ENCODE measurements at regions not wholly inside any gene's neighbourhood (a gene's known extent, or its start where the extent isn't known, plus 50 kb on each side); places are given as distances from the start of the nearest gene placed in this dataset.

DNA sequence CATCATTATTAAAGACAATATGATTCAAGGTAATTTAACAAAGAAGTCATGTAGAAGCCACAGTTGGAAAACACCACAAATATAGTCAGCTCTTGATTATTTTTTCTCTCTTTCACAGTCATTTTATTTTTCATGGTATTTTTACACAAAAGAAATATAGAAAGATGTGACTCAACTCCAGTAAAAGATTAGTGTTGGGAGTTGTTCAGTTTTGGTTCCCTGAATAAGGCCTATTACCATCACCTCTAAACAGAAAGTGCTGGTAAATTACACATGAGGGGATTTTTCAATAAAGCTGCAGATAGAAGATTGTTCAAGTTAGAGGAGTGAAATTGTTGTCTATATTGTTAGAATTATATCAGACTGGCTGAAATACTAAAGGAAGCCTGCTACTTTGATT lies 107.0 kb downstream of the DDIT4L start:
- DNase-seq = no peak

DNA sequence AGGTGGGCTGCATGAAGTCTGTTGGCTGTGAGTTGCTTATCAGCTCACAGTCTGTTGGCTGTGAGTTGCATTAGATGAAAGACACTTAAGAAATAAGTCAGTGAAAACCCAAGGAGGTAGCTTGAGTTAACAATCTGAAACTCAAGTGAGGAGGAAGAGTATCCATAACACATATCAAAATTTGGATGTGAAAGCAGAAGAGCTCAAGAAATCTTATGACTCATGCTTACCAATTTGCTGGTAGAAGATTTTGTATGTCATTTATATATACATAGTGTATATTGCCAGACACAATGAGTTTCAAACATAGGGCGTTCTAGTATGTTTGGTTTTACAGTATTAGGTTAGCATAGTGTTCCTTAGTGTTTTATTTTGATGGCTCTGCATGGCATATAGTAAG lies 107.4 kb downstream of the DDIT4L start:
- no peak for DNase-seq

DNA sequence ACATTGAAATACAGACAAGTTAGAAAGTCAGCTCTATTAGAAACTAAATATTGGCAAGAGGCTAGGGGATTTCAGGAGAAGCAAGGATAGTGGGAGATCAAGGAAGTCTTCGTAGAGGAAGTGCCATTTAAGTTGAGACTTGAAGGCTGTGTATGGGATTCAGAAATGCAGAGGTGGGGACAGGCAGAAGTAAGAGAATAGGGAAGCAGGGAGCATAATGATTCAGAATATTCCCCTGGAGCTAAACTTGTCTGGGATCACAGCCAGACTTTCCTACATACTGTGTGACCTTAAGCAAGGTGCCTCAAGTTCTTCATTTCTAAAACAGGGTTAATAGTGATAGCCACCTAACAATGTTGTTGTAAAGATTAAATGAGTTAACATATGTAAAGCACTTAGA lies 108.8 kb downstream of the DDIT4L start:
- no peak for DNase-seq

DNA sequence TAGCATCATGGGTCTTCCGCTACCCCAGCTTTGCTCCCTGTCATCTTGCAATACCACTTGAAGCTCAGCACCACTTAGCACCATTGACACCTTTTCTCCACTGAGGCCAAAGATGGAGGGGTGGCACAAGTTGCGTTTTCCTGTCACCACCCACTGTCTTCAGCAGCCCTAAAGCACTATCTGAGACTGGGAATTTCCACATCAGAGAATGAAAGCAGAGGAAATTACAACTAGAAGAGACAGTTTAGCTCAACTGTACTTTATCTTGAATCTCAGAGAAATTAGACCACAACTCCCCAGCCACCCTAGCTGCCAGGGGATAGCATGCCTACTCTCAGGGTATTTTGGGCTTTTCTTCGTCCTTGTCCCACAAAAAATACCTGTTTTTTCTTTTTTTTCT lies 111.0 kb downstream of the DDIT4L start:
- DNase-seq = no peak

GRCh38 chr4:100076753-100077152 lies 113.5 kb downstream of the DDIT4L start:
- no peak for DNase-seq

- no peak for DNase-seq
These were observed 114.6 kb downstream of the DDIT4L start for GRCh38 chr4:100075486-100076270.

DNA sequence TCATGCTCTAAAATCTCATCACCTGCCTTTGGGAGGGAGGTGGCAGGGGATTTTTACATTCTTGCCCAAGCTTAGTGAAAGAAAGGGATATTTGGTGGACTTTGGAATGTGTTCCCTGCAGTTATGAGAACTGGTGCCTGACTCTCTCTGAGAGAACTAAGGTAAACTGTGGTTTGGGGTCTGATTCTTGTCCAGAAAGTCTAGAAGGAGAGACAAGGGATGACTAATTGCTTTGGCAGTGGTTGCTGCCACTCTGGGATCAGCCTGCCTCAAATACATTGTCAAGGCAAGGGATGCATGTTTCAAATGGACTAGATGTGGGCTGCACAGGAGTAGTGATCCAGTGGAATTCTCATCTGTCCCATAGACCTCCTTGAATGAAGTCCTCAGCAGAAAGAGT lies 115.2 kb downstream of the DDIT4L start:
- no peak for DNase-seq

- DNase-seq = no peak
These were observed 118.8 kb downstream of the DDIT4L start for GRCh38 chr4:100071506-100071905.

DNA sequence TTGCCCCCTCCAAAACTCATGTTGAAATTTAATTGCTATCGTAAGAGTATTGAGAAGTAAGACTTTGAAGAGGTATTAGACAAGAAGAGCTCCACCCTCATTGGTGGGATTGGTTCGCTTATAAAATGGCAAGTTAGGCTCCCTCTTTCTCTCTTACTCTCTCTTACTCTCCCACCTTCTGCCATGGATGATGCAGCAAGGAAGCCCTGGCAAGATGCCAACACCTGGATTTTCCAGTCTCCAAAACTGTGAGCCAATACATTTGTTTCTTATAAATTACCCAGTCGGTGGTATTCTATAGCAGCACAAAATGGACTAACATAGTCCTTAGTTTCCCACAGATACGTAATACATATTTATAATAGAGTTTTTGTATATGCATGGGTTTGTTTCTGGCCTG lies 119.4 kb downstream of the DDIT4L start:
- no peak for DNase-seq

GRCh38 chr4:100069207-100069606 lies 119.1 kb upstream of the H2AZ1 start:
- DNase-seq = no peak

- DNase-seq = no peak
These were observed 117.2 kb upstream of the H2AZ1 start for GRCh38 chr4:100067255-100067654.

DNA sequence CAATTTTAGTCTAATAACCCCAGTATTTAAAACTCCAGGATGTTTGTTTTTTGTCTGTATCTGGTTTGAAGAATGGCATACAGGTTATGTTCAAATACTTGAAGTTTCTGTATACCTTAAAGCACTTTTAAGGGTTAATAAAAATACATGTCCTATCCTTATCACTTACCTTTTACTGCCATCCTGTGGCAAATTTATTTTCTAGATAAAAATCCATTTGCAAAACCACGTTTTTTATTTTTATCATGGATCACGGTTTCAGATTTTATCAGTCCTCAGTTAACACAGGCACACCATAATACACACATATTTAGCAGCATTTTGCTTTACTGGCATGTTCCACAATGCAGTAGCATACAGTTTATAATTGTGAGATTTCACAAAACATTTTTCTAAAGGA lies 113.3 kb upstream of the H2AZ1 start:
- DNase-seq = no peak

DNA sequence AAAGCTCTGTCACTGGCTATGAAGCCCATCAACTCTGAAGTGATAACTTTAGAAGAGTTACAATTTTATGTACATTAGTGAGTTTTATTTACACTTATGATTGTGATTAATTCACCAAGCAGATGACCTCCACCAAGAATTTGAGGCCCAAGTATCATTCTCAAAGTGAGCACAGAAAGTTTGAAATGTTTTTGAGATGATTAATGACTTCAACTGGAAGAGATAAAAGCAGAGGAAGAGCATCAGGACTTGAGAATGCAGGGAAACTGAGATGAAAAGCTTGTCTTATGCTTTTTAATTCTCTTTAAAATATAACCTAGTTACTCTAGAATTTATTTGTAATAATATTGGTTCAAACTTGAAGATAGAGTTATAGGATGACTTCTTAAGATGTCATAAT lies 112.8 kb upstream of the H2AZ1 start:
- no peak for DNase-seq

DNA sequence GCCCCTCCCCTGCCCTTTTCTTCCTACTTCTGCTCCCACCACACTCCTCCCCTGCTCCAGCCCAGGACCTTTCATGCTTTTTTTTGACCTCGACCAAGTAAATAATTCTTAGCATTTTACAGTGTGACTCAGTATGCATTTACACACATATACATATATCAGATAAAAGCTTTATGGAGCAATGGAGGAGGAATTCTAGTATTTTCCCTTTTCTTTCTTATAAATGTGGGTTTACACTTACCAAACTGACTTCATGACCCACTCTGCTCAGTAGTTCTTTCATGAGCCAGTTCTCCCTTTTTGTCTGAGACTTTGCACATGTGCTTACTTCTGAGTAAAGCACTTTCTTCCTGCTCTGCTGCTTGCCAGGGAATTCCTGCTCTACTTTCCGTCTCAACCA lies 111.8 kb upstream of the H2AZ1 start:
- no peak for DNase-seq

DNA sequence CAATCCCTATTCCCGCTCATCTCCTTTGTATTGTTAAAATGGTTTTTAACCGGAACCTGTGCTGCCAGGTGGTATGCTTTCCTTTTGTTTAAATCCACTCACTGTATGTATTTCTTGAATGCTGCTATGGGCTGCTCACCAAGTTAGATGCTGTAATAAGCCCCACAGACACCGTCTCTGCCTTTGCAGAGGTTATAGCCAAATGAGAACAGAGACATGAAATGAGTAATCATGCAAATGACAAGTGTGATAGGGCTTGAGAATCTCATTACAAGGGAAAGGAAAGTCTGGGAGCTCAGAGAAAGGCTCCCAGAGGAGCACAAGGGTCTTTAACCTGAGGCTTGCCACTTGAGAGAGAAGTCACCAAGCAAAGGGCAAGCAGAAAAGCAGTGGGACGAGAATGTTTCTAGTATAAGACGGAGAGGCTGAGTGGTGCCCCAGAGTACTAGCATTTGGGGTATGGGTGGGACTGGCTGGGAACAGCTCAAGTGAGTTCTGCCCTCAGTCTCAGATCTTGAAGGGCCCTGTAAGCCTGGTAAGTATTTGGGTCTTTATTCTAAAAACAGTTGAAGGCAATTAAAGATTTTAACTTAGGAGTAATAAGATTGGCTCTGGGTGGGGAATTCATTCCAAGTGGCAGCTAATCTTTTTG lies 110.8 kb upstream of the H2AZ1 start:
- no peak for DNase-seq

DNA sequence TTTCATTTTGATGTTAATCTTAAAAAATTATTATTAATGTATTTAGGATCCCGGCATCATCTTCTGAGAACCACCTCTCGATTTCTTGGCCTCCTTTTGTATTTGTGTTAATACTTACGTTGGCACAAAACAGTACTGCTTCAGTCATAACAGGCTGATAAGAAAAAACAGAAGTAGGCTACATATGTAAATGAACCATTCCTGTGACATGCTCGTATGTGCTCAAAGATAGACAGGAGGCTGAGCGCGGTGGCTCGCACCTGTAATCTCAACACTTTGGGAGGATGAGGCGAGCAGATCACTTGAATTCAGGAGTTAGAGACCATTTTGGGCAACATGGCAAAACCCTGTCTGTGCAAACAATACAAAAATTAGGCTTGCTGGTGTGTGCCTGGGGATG lies 109.4 kb upstream of the H2AZ1 start:
- no peak for DNase-seq

DNA sequence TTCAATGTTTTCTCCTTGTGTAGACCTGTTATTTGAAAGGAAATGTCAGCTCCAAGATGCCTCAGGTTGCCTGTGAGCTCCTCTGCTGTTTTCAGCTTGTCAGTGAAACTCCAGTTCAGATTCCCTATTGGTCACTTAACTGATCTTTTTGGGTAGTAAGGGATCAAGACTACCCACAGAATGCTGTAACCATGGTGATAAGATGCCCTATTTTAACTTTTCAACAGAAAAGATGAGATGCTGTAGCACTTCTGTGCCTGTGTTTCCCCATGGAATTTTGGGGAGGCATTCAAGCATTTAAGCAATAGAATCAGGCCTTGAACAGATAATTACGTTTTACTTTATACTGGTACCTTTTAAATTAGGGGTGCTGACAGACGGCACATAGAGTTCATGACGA lies 106.6 kb upstream of the H2AZ1 start:
- no peak for DNase-seq

- DNase-seq = no peak
These were observed 104.0 kb upstream of the H2AZ1 start for GRCh38 chr4:100054071-100054470.

- DNase-seq = no peak
These were observed 99.8 kb upstream of the H2AZ1 start for GRCh38 chr4:100049872-100050271.

DNA sequence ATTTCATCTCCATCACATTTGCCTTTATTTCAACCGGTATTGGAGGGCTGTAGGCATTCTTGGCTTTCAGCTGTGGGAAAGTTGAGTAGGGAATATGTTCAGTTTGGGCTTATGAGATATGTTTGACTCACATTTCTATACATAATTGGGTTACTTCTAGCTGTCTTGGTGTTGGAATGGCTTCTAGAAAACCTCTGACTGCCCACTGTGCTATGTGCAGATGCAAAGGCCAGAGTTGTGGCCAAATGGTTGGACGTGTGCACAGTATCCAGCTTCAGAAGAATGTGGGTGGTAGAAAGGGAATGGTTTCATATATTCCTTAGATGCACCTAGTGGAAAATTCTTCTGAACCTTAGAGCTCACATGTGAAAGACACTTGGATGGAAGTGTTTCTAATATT lies 92.6 kb upstream of the H2AZ1 start:
- DNase-seq = no peak

DNA sequence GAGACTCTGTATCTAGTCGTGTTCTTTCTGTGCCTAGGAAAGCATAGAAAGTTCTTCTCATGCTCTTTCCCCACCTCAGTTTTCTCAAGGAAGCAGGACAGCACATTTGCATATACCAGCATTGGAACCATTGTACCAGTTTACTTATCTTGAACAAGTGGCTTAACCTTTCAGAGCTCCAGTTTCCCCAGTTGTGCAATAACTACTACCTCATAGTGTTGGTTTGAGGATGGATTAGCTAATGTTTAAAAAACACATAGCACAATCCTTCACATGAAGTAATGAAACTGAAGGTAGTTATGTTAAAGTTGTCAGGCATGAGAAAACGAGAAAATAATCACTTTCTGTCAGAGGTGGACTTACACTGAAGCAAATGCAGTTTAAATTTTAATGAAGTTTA lies 92.2 kb upstream of the H2AZ1 start:
- no peak for DNase-seq

- no peak for DNase-seq
These were observed 91.6 kb upstream of the H2AZ1 start for GRCh38 chr4:100041646-100042045.

DNA sequence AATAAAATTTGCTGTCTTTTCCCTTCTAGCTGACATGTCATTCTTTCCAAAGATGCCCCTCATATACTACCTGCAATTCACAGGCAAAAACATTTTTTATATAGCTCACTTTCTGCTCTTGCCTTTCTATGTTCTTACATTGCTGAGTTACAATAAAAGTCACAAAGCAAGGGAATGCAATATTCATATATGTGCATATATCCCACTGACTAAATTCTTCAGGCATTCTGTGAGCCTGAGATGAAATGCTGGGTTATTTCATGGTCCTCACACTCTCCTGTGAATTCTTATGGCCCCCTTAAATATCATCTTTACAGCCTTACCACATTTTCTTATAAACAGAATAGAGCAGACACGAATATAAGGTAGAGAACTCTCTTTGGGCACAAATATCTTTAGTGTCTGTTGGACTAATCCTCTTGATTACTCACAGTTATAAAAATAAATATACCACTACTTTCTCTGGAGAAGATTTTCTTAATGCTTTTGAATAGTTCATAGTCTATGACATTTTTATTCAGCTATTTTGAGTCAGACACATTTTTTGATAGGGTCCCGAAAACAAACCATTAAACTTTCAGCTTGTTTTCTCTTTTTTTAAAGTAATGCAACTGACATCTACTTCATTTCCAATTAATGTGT lies 84.1 kb upstream of the H2AZ1 start:
- DNase-seq = no peak

- no peak for DNase-seq
These were observed 76.0 kb upstream of the H2AZ1 start for GRCh38 chr4:100026066-100026465.

Data from NCI-H1694 (cell line).